Spinal cord (tissue), 9 donors: ENCODE measurements at regions not wholly inside any gene's neighbourhood (a gene's known extent, or its start where the extent isn't known, plus 50 kb on each side); places are given as distances from the start of the nearest gene placed in this dataset.

Source experiments
- DNase-seq, 6 donors: peaks; one replicate each; pipeline versions ENCODE4 v3.0.0 to v3.0.0-alpha.2; 2013 to 2015; ENCODE audit warnings: low spot score in 6 of 6, low read depth in 4 of 6
- H3K27ac ChIP-seq: one replicate; pipeline ENCODE4 v1.5.1; 2013; ENCODE audit warnings: low read depth, low read length, control low read depth
- H3K27me3 ChIP-seq: one replicate; pipeline ENCODE4 v1.6.1; 2013; ENCODE audit warnings: low read length; ENCODE audit not compliant: control insufficient read depth, insufficient read depth
- H3K36me3 ChIP-seq: one replicate; pipeline ENCODE4 v1.6.1; 2013; ENCODE audit warnings: low read length; ENCODE audit not compliant: control insufficient read depth, insufficient read depth
- H3K4me1 ChIP-seq: one replicate; pipeline ENCODE4 v1.6.1; 2013; ENCODE audit warnings: low read length; ENCODE audit not compliant: control insufficient read depth, insufficient read depth
- H3K4me3 ChIP-seq: one replicate; pipeline ENCODE4 v1.5.1; 2013; ENCODE audit warnings: low read depth, low read length, control low read depth
- H3K9me3 ChIP-seq: one replicate; pipeline ENCODE4 v1.6.1; 2013; ENCODE audit warnings: low read length; ENCODE audit not compliant: control insufficient read depth, insufficient read depth
- WGBS: methylation state at CpG from one replicate; pipeline ENCODE4 v1.1.5; 2013; ENCODE audit warnings: missing lambda C conversion rate; ENCODE audit not compliant: insufficient coverage; 5-methylcytosine and 5-hydroxymethylcytosine counted together
- donor health status: healthy.

GRCh38 chr3:174710612-174711011 is 148.5 kb upstream of the NAALADL2 start:
- WGBS: no CpG with 5 or more reads among the region's 2 CpGs
- no peaks in the 10 kb centered on the region for H3K9me3 ChIP-seq
- H3K4me1 ChIP-seq: no peaks in the 10 kb centered on the region
- H3K27ac ChIP-seq: no peak overlapping the region
- no peak for DNase-seq
- H3K36me3 ChIP-seq: no peaks in the 10 kb centered on the region
- H3K4me3 ChIP-seq: no peak overlapping the region
- no peaks in the 10 kb centered on the region for H3K27me3 ChIP-seq

GRCh38 chr3:174715386-174715785 is 143.7 kb upstream of the NAALADL2 start:
- Histone ChIP-seq H3K27me3 (no peaks in the 10 kb centered on the region), H3K4me3 (no peak overlapping the region), H3K4me1 (no peaks in the 10 kb centered on the region)

GRCh38 chr3:174716956-174717505 is 142.1 kb upstream of the NAALADL2 start:
- H3K27me3 ChIP-seq: no peaks in the 10 kb centered on the region
- peak in 1 of 6 donors; percentile 67 for DNase-seq
- no peak overlapping the region for H3K4me3 ChIP-seq
- no peaks in the 10 kb centered on the region for H3K4me1 ChIP-seq
- no CpG with 5 or more reads among the region's 2 CpGs for WGBS
- no peaks in the 10 kb centered on the region for H3K36me3 ChIP-seq
- H3K27ac ChIP-seq: no peak overlapping the region
- H3K9me3 ChIP-seq: no peaks in the 10 kb centered on the region

More at GRCh38 chr3:174715386-174715785, 143.7 kb upstream of the NAALADL2 start:
- DNase-seq: no peak
- no peaks in the 10 kb centered on the region for H3K9me3 ChIP-seq
- no peaks in the 10 kb centered on the region for H3K36me3 ChIP-seq
- H3K27ac ChIP-seq: no peak overlapping the region

GRCh38 chr3:174720717-174721116 is 138.4 kb upstream of the NAALADL2 start:
- Histone ChIP-seq H3K36me3 (no peaks in the 10 kb centered on the region), H3K4me1 (no peaks in the 10 kb centered on the region), H3K27me3 (no peaks in the 10 kb centered on the region), H3K4me3 (no peak overlapping the region), H3K27ac (no peak overlapping the region), H3K9me3 (no peaks in the 10 kb centered on the region)
- peak in 2 of 6 donors; percentile 14 to 82 for DNase-seq
- WGBS: no CpG with 5 or more reads among the region's 5 CpGs

- Histone ChIP-seq H3K9me3 (no peaks in the 10 kb centered on the region), H3K27ac (no peak overlapping the region), H3K36me3 (no peaks in the 10 kb centered on the region), H3K27me3 (no peaks in the 10 kb centered on the region), H3K4me3 (no peak overlapping the region), H3K4me1 (no peaks in the 10 kb centered on the region)
- no CpG with 5 or more reads among the region's 3 CpGs for WGBS
- no peak for DNase-seq
Measured at GRCh38 chr3:174725303-174725702, 133.8 kb upstream of the NAALADL2 start.

- Histone ChIP-seq H3K27me3 (no peaks in the 10 kb centered on the region), H3K4me1 (no peaks in the 10 kb centered on the region), H3K27ac (no peak overlapping the region), H3K4me3 (no peak overlapping the region), H3K9me3 (peaks cover 3% of the 10 kb centered on the region), H3K36me3 (no peaks in the 10 kb centered on the region)
- WGBS: no CpG with 5 or more reads among the region's 3 CpGs
- DNase-seq: no peak
Measured at GRCh38 chr3:174737966-174738365, 121.2 kb upstream of the NAALADL2 start.

GRCh38 chr3:174749143-174749542 is 110.0 kb upstream of the NAALADL2 start:
- no CpG with 5 or more reads among the region's 2 CpGs for WGBS

GRCh38 chr3:174755833-174756829 is 103.0 kb upstream of the NAALADL2 start:
- H3K9me3 ChIP-seq: no peaks in the 10 kb centered on the region
- no peaks in the 10 kb centered on the region for H3K27me3 ChIP-seq
- H3K4me1 ChIP-seq: no peaks in the 10 kb centered on the region
- no peak overlapping the region for H3K4me3 ChIP-seq
- DNase-seq: peak in 1 of 6 donors; percentile 77
- H3K27ac ChIP-seq: no peak overlapping the region
- WGBS: 100% methylated on average over 1 of the region's 6 CpGs
- no peaks in the 10 kb centered on the region for H3K36me3 ChIP-seq

More at GRCh38 chr3:174749143-174749542, 110.0 kb upstream of the NAALADL2 start:
- H3K27ac ChIP-seq: no peak overlapping the region
- H3K9me3 ChIP-seq: no peaks in the 10 kb centered on the region
- no peaks in the 10 kb centered on the region for H3K36me3 ChIP-seq
- H3K4me3 ChIP-seq: no peak overlapping the region
- no peaks in the 10 kb centered on the region for H3K4me1 ChIP-seq
- no peaks in the 10 kb centered on the region for H3K27me3 ChIP-seq
- DNase-seq: no peak

- Histone ChIP-seq H3K4me3 (no peak overlapping the region), H3K27ac (no peak overlapping the region), H3K9me3 (no peaks in the 10 kb centered on the region), H3K4me1 (no peaks in the 10 kb centered on the region), H3K27me3 (no peaks in the 10 kb centered on the region), H3K36me3 (no peaks in the 10 kb centered on the region)
- DNase-seq: no peak
Measured at GRCh38 chr3:174758943-174759342, 100.2 kb upstream of the NAALADL2 start.

GRCh38 chr3:174767406-174767805 is 91.7 kb upstream of the NAALADL2 start:
- Histone ChIP-seq H3K4me1 (no peaks in the 10 kb centered on the region), H3K9me3 (no peaks in the 10 kb centered on the region), H3K36me3 (no peaks in the 10 kb centered on the region), H3K27me3 (no peaks in the 10 kb centered on the region), H3K27ac (no peak overlapping the region), H3K4me3 (no peak overlapping the region)
- WGBS: 87% methylated on average over 3 of the region's 5 CpGs
- no peak for DNase-seq
